NB4 (cell line): ENCODE measurements at regions not wholly inside any gene's neighbourhood (a gene's known extent, or its start where the extent isn't known, plus 50 kb on each side); places are given as distances from the start of the nearest gene placed in this dataset.
"Not testable (repeated sequence)": the region's sequence is repeated elsewhere in the genome, so short reads cannot be mapped to it uniquely, and the experiment has no call there.

ENCODE experiments used
- DNase-seq: peaks from one replicate; pipeline ENCODE4 v3.0.0; 2010; ENCODE audit warnings: low read depth
- H3K4me3 ChIP-seq: one replicate; pipeline ENCODE4 v1.5.1; 2011; ENCODE audit warnings: mild to moderate bottlenecking, low read depth, low read length, moderate library complexity
- MYC ChIP-seq: IDR thresholded peaks from 2 replicates; pipeline ENCODE4 v1.6.1; 2011; ENCODE audit warnings: low read depth, low read length
- POLR2A ChIP-seq: IDR thresholded peaks from 2 replicates; pipeline ENCODE4 v1.6.1; 2011; ENCODE audit warnings: mild to moderate bottlenecking; ENCODE audit not compliant: insufficient read length; ENCODE audit errors: extremely low read depth
- TF ChIP-seq, protein P1 (sequence below): IDR thresholded peaks from one replicate; pipeline ENCODE4 v1.5.1; 2012; ENCODE audit warnings: low read depth, low read length
- TF ChIP-seq, protein P2 (sequence below): IDR thresholded peaks from 2 replicates; pipeline ENCODE4 v1.6.1; 2011; ENCODE audit warnings: low read depth, low read length

DNA sequence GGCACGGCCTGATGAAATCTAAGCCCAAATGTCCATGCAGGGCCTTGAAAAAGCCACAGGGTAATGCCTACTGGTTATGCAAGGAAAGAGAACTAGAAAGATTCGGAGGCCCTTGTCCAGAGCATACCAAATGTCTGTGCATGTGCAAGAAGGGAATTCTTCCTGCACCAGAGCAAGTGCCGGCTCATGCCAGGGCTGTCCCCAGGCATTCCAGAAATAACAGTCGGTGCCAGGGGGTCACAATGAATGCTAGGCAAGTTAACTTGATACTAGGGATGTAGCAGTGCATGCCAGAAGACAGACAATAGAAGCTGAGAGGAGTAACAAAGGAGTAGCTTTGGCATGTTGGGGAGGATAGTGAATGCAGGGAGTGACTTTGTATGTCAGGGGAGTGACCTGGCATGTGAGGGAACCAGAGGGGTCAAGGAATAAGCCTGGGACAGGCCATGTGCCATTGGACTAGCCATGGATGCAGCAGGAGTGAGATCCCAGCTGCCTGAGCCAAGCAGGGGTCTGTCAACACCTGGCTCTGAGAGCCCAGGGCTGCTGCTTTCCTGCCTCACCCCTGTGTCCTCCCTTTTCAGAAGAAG is 119.5 kb upstream of the UNC5B start:
- no peak overlapping the region for H3K4me3 ChIP-seq
- DNase-seq: no peak
- TF ChIP-seq POLR2A (no peak), MYC (no peak)
- TF ChIP-seq, protein P1, sequence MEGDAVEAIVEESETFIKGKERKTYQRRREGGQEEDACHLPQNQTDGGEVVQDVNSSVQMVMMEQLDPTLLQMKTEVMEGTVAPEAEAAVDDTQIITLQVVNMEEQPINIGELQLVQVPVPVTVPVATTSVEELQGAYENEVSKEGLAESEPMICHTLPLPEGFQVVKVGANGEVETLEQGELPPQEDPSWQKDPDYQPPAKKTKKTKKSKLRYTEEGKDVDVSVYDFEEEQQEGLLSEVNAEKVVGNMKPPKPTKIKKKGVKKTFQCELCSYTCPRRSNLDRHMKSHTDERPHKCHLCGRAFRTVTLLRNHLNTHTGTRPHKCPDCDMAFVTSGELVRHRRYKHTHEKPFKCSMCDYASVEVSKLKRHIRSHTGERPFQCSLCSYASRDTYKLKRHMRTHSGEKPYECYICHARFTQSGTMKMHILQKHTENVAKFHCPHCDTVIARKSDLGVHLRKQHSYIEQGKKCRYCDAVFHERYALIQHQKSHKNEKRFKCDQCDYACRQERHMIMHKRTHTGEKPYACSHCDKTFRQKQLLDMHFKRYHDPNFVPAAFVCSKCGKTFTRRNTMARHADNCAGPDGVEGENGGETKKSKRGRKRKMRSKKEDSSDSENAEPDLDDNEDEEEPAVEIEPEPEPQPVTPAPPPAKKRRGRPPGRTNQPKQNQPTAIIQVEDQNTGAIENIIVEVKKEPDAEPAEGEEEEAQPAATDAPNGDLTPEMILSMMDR: no peak
- TF ChIP-seq, protein P2, sequence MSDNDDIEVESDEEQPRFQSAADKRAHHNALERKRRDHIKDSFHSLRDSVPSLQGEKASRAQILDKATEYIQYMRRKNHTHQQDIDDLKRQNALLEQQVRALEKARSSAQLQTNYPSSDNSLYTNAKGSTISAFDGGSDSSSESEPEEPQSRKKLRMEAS: no peak

DNA sequence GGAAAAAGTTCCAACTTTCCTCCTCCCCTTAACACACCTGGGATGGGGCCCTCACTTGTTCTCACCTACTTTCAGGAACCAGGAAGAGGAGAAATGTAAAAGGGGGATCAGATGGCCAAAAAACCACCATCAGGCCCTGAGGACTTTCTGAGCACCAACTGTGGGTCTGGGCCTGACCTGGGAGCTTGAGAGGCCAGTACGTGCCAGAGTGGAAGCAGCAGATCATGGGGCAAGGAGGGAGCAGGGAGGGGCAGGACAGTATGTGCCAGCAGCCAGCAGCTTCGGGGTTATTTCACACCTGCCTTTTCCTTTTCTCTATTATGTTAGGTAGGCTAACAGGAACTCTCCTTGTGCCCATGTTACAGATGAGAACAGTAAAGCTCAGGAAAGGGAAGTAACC is 118.8 kb upstream of the UNC5B start:
- no peak overlapping the region for H3K4me3 ChIP-seq
- DNase-seq: no peak
- TF ChIP-seq, protein P1: no peak
- TF ChIP-seq, protein P2: no peak
- TF ChIP-seq MYC (no peak), POLR2A (no peak)

DNA sequence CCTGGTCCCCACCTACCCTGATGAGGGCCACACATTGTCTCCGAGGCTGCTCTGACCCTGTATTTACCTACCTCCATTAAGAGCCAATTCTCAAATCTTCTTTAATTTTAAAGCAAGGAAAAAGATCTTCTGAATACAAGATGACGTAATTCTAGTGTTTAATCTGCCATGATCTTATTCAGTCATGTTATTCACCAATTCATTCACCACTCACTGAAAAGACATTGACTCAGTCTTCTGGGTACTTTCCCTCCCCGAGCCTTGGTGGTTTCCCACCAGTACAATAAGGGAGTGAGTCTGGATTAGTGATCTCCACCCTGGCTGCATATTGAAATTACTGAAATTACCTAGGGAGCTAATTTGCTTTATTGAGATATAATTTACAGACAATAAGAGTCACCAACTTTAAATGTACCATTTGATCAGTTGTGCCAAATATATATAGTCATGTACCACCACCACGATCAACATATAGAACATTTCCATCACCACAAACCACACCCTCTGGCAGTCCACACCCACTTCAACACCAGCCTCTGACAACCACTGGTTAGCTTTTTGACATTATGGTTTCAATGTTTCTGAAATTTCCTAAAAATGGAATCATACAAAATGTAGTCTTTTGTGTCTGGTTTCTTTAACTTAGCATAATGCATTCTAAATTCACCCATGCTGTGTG is 117.5 kb upstream of the UNC5B start:
- DNase-seq: no peak
- H3K4me3 ChIP-seq: no peak overlapping the region
- TF ChIP-seq POLR2A: no peak
- TF ChIP-seq, protein P1: no peak
- TF ChIP-seq, protein P2: no peak
- no peak for TF ChIP-seq MYC

DNA sequence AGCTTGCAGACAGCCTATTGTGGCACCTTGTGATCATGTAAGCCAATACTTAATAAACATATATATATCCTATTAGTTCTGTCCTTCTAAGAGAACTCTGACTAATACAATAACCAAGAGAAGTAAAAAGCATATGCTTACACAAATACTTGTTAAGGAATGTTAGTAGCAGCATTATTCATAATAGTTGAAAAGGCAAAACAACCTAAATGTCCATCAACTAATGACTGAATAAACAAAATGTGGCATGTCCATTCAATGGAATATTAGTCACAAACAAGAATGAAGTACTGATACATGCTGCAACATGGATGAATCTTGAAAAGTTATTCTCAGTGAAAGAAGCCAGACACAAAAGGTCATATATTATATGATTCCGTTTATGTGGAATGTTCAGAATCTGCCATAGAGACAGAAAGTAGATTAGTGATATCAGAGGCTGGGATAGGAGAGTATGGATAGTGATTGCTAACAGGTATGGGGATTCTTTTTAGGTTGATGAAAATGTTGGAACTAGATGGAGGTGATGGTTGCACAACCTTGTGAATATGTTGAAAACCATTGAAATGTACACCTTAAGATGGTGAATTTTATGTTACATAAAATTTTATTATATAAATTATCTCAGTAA is 112.5 kb upstream of the UNC5B start:
- no peak overlapping the region for H3K4me3 ChIP-seq
- TF ChIP-seq POLR2A: no peak
- TF ChIP-seq MYC: no peak
- DNase-seq: no peak

DNA sequence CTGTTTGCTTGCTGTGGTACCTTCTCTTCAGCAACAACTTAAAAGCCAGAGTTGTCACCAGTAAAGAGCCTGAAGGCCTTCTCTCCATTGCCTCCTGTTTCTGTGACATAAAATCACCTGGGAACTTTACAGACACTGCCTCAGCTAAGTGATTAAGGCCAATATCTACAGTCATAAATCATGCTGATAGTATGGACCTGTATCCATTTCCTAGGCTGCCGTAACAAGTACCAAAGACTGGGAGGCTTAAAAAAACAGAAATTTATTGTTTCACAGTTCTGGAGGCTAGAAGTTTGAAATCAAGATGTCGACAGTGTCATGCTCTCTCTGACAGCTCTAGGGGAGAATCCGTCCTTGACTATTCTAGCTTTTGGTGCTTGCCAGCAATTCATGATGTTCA is 108.4 kb upstream of the UNC5B start:
- TF ChIP-seq, protein P2: no peak
- TF ChIP-seq MYC: no peak
- DNase-seq: no peak
- H3K4me3 ChIP-seq: no peak overlapping the region

DNA sequence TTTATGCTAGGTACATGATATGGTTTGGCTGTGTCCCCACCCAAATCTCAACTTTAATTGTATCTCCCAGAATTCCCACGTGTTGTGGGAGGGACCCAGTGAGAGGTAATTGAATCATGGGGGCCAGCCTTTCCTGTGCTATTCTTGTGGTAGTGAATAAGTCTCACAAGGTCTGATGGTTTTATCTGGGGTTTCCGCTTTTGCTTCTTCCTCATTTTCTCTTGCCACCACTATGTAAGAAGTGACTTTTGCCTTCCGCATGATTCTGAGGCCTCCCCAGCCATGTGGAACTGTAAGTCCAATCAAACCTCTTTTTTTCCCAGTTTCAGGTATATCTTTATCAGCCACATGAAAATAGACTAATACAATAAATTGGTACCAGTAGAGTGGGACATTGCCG is 106.2 kb upstream of the UNC5B start:
- TF ChIP-seq, protein P2: 0 out of 2 replicates have a peak, but pooled peaks have one; percentile 28

DNA sequence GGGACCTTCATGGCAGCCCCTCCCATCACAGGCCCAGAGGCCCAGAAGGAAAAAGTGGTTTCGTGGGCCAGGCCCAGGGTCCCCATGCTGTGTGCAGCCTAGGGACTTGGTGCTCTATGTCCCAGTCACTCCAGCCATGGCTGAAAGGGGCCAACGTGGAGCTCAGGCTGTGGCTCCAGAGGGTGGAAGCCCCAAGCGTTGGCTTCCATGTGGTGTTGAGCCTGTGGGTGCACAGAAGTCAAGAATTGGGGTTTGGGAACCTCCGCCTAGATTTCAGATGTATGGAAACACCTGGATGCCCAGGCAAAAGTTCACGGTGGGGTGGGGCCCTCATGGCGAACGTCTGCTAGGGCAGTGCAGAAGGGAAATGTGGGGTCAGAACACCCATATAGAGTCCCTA is 105.3 kb upstream of the UNC5B start:
- DNase-seq, H3K4me3 ChIP-seq: not testable (repeated sequence)

More for the DNA sequence above, 106.2 kb upstream of the UNC5B start:
- DNase-seq: peak; percentile 71
- H3K4me3 ChIP-seq: not testable (repeated sequence)
